HCT116 (cell line): ENCODE measurements at regions not wholly inside any gene's neighbourhood (a gene's known extent, or its start where the extent isn't known, plus 50 kb on each side); places are given as distances from the start of the nearest gene placed in this dataset.

Experiments used
- ATAC-seq: fragments of 200-7000 bp; cut with Tn5 transposase; 2 replicates; pipeline ENCODE4 v1.9.1; 2020; ENCODE audit warnings: mild to moderate bottlenecking, moderate library complexity
- BruUV-seq: library from RNA; stranded (reverse); fragments of 400-500 nt; replicated peaks from 2 replicates; lab custom pipeline; 2021; lab: Mats Ljungman, UMichigan
- CTCF ChIA-PET: fragments of 300-600 bp; sonication (Branson Sonifier 250); formaldehyde crosslinking; loops from one replicate; lab custom pipeline; 2021; ENCODE audit warnings: antibody characterized with exemption; lab: Charles Lee
- POLR2A ChIA-PET: fragments of 300-600, 350-600 bp; sonication (Branson Sonifier 250); formaldehyde crosslinking; loops from one replicate; lab custom pipeline; 2021; ENCODE audit warnings: antibody characterized with exemption; lab: Charles Lee
- RAD21 ChIA-PET, 2 experiments: fragments of 300-600 bp; sonication (Branson Sonifier 250); formaldehyde crosslinking; loops; one replicate each; lab custom pipeline; 2023; ENCODE audit warnings: low total read pairs in 2 of 2; ENCODE audit not compliant: uncharacterized antibody in 2 of 2, unreplicated experiment in 2 of 2, low non-redundant PET in 1 of 2; lab: Charles Lee
- DNase-seq: peaks from one replicate; pipeline ENCODE4 v3.0.0-alpha.2; 2010; ENCODE audit warnings: low read depth, low spot score
- H2AFZ ChIP-seq: fragments of 200-600 bp; shearing (Covaris generic), sonication (generic); 2 replicates; pipeline ENCODE4 v1.6.1; 2017; ENCODE audit warnings: low read depth, mixed run types, mixed read lengths, antibody characterized with exemption, low read length; ENCODE audit not compliant: poor library complexity, severe bottlenecking
- H3K27ac ChIP-seq: 2 replicates; pipeline ENCODE4 v1.5.1; 2012; ENCODE audit warnings: low read depth, low read length
- H3K27me3 ChIP-seq: fragments of 200-600 bp; sonication (generic); 2 replicates; pipeline ENCODE4 v1.6.1; 2016; ENCODE audit warnings: mixed run types, low read length, mixed read lengths; ENCODE audit not compliant: insufficient read depth
- H3K36me3 ChIP-seq, 2 experiments: fragments of 200-500 bp in 1 of 2; fragments of 200-600 bp in 1 of 2; sonication (Bioruptor generic) in 1 of 2; sonication (generic) in 1 of 2; 2 replicates each; pipeline versions ENCODE4 v1.5.1 to v1.6.1; 2014 to 2016; ENCODE audit warnings: low read length in 2 of 2, inconsistent platforms in 1 of 2, mixed read lengths in 1 of 2, mixed run types in 1 of 2; ENCODE audit not compliant: insufficient read depth in 2 of 2, control insufficient read depth in 1 of 2
- H3K4me1 ChIP-seq, 2 experiments: fragments of 200-600 bp in 1 of 2; sonication (generic) in 1 of 2; 2 replicates each; pipeline versions ENCODE4 v1.5.1 to v1.6.1; 2012 to 2017; ENCODE audit warnings: low read length in 2 of 2, inconsistent platforms in 1 of 2, mild to moderate bottlenecking in 1 of 2, mixed read lengths in 1 of 2, mixed run types in 1 of 2, moderate library complexity in 1 of 2; ENCODE audit not compliant: insufficient read depth in 2 of 2, control insufficient read depth in 1 of 2
- H3K4me2 ChIP-seq: fragments of 200-600 bp; sonication (generic); 2 replicates; pipeline ENCODE4 v1.6.1; 2017; ENCODE audit warnings: mixed run types, low read length, mixed read lengths
- H3K4me3 ChIP-seq, 2 experiments: fragments of 200-600 bp in 1 of 2; sonication (generic) in 1 of 2; replicated peaks in 1 of 2; 2 replicates each; pipeline ENCODE4 v1.5.1; 2011 to 2016; ENCODE audit warnings: low read length in 2 of 2, control low read depth in 1 of 2, low read depth in 1 of 2, mild to moderate bottlenecking in 1 of 2, mixed read lengths in 1 of 2, mixed run types in 1 of 2
- H3K79me2 ChIP-seq: fragments of 200-600 bp; sonication (generic); 2 replicates; pipeline ENCODE4 v1.6.1; 2017; ENCODE audit warnings: mild to moderate bottlenecking, mixed run types, low read length, moderate library complexity, mixed read lengths; ENCODE audit not compliant: insufficient read depth
- H3K9ac ChIP-seq: fragments of 200-600 bp; sonication (generic); 2 replicates; pipeline ENCODE4 v1.6.1; 2016; ENCODE audit warnings: low read length, mixed read lengths
- H3K9me2 ChIP-seq: fragments of 200-600 bp; sonication (generic), shearing (Covaris generic); 2 replicates; pipeline ENCODE4 v1.6.1; 2017; ENCODE audit warnings: mixed run types, mild to moderate bottlenecking, moderate library complexity; ENCODE audit not compliant: insufficient read depth
- H3K9me3 ChIP-seq, 2 experiments: fragments of 200-500 bp in 1 of 2; fragments of 200-600 bp in 1 of 2; sonication (Bioruptor generic) in 1 of 2; sonication (generic) in 1 of 2; 2 replicates each; pipeline ENCODE4 v1.6.1; 2014 to 2017; ENCODE audit warnings: low read length in 2 of 2, mixed read lengths in 2 of 2, inconsistent platforms in 1 of 2, low read depth in 1 of 2, mild to moderate bottlenecking in 1 of 2, mixed run types in 1 of 2, moderate library complexity in 1 of 2; ENCODE audit not compliant: control insufficient read depth in 1 of 2, insufficient read depth in 1 of 2
- H4K20me1 ChIP-seq: fragments of 200-600 bp; sonication (generic), shearing (Covaris generic); 2 replicates; pipeline ENCODE4 v1.6.1; 2017; ENCODE audit warnings: mixed run types, mild to moderate bottlenecking, moderate library complexity; ENCODE audit not compliant: insufficient read depth
- ATF3 ChIP-seq: IDR thresholded peaks from 2 replicates; pipeline ENCODE4 v1.6.1; 2012
- EGR1 ChIP-seq: IDR thresholded peaks from 2 replicates; pipeline ENCODE4 v1.6.1; 2012; ENCODE audit warnings: low read depth
- ELF1 ChIP-seq: IDR thresholded peaks from 2 replicates; pipeline ENCODE4 v1.6.1; 2012; ENCODE audit warnings: low read depth, borderline replicate concordance
- EZH2 ChIP-seq: fragments of 200-600 bp; sonication (generic); IDR thresholded peaks from 2 replicates; pipeline ENCODE4 v1.6.1; 2017; ENCODE audit warnings: antibody characterized with exemption, mixed run types
- EZH2phosphoT487 ChIP-seq: fragments of 200-600 bp; IDR thresholded peaks from 2 replicates; pipeline ENCODE4 v1.6.1; 2018; ENCODE audit warnings: antibody characterized with exemption, borderline replicate concordance
- FOSL1 ChIP-seq: IDR thresholded peaks from 2 replicates; pipeline ENCODE4 v1.6.1; 2012; ENCODE audit warnings: low read depth
- JUND ChIP-seq: IDR thresholded peaks from 2 replicates; pipeline ENCODE4 v1.6.1; 2012
- SIN3A ChIP-seq: IDR thresholded peaks from 2 replicates; pipeline ENCODE4 v1.6.1; 2012; ENCODE audit warnings: low read depth
- SP1 ChIP-seq: IDR thresholded peaks from 2 replicates; pipeline ENCODE4 v1.6.1; 2012; ENCODE audit warnings: low read depth
- SRF ChIP-seq: IDR thresholded peaks from 2 replicates; pipeline ENCODE4 v1.6.1; 2012; ENCODE audit warnings: low read depth
- TCF7L2 ChIP-seq: IDR thresholded peaks from 2 replicates; pipeline ENCODE4 v1.7.0; 2011; ENCODE audit warnings: borderline replicate concordance, inconsistent platforms; ENCODE audit not compliant: insufficient read depth, insufficient read length; ENCODE audit errors: extremely low read depth
- ZNF274 ChIP-seq: fragments of 200-500 bp; sonication (Bioruptor generic); IDR thresholded peaks from 2 replicates; pipeline ENCODE4 v1.6.1; 2014; ENCODE audit warnings: mild to moderate bottlenecking, low read depth, low read length, inconsistent platforms
- intact Hi-C: fragments of 100-400 bp; cut with micrococcal nuclease; formaldehyde crosslinking; loops from 2 replicates; pipeline ENCODE4 v1.10.0; 2022
- TF ChIP-seq, protein P1 (sequence below): IDR thresholded peaks from 2 replicates; pipeline ENCODE4 v1.6.1; 2011; ENCODE audit warnings: mild to moderate bottlenecking, low read length, moderate library complexity; ENCODE audit not compliant: insufficient replicate concordance; ENCODE audit errors: extremely low read depth
- TF ChIP-seq, protein P2 (sequence below): IDR thresholded peaks from 2 replicates; pipeline ENCODE4 v1.6.1; 2012

DNA sequence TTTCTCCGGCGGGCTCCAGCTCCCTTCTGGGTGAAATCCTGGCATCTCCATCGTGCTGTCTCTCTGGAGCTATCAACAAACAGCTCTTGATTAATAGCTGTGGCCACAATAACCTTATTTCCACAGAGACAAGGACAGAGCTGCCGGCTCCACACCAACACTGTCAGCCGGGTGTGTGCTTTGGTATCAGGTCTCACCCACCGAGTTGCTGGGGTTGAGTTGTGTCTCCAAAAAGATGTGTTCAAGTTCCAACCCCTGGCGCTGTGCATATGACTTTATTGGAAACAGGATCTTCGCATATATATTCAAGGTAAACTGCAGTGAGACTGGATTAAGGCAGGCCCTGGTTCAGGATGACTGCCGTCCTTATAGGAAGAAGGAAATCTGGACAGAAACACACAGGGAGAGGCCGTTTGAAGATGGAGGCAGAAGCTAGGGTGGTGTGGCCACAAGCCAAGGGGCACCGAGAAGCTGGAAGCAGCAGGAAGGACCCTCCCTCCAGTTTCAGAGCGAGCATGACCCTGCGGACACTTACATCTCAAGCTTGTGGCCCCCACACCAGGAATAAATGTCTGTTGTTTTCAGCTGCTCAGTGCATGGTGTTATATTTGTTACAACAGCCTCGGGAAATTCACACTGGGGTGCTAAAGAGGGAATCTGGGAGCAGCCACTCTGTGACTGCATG is 88.4 kb upstream of the TMPRSS2 start:
- Histone ChIP-seq H3K4me1 (no peaks in the 10 kb centered on the region), H3K79me2 (no peaks in the 10 kb centered on the region)
- BruUV-seq: no TSS peak

More for the DNA sequence above, 88.4 kb upstream of the TMPRSS2 start:
- no peak overlapping the region for H3K27ac ChIP-seq
- H3K4me3 ChIP-seq: no peak overlapping the region
- H3K4me2 ChIP-seq: no peak overlapping the region
- peaks cover 5% of the 10 kb centered on the region; the same call in 1 of the 2 replicates for H3K27me3 ChIP-seq
- H3K9ac ChIP-seq: no peak overlapping the region
- ATAC-seq: no peak
- H4K20me1 ChIP-seq: no peaks in the 10 kb centered on the region
- ChIA-PET POLR2A (no interaction called here), CTCF (no interaction called here), RAD21 (no interaction called here)
- H3K9me2 ChIP-seq: no peaks in the 10 kb centered on the region
- intact Hi-C loops: no loop called here
- H3K36me3 ChIP-seq: no peaks in the 10 kb centered on the region
- no peak overlapping the region for H2AFZ ChIP-seq
- DNase-seq: no peak
- TF ChIP-seq EGR1 (no peak), FOSL1 (no peak), ATF3 (no peak), SRF (no peak), SIN3A (no peak), TCF7L2 (no peak), ZNF274 (no peak), JUND (no peak), SP1 (no peak), EZH2 (no peak), EZH2phosphoT487 (no peak), ELF1 (no peak)
- TF ChIP-seq, protein P1, sequence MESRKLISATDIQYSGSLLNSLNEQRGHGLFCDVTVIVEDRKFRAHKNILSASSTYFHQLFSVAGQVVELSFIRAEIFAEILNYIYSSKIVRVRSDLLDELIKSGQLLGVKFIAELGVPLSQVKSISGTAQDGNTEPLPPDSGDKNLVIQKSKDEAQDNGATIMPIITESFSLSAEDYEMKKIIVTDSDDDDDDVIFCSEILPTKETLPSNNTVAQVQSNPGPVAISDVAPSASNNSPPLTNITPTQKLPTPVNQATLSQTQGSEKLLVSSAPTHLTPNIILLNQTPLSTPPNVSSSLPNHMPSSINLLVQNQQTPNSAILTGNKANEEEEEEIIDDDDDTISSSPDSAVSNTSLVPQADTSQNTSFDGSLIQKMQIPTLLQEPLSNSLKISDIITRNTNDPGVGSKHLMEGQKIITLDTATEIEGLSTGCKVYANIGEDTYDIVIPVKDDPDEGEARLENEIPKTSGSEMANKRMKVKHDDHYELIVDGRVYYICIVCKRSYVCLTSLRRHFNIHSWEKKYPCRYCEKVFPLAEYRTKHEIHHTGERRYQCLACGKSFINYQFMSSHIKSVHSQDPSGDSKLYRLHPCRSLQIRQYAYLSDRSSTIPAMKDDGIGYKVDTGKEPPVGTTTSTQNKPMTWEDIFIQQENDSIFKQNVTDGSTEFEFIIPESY: no peak
- TF ChIP-seq, protein P2, sequence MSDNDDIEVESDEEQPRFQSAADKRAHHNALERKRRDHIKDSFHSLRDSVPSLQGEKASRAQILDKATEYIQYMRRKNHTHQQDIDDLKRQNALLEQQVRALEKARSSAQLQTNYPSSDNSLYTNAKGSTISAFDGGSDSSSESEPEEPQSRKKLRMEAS: no peak
- no peaks in the 10 kb centered on the region for H3K9me3 ChIP-seq
